ENCODE measurements at regions not wholly inside any gene's neighbourhood (a gene's known extent, or its start where the extent isn't known, plus 50 kb on each side); places are given as distances from the start of the nearest gene placed in this dataset.

- TF ChIP-seq CTCF (IDR thresholded peaks at IDR 0.05) (no peak), POLR2A (IDR thresholded peaks at IDR 0.05) (no peak)
Measured at GRCh38 chr14:22243971-22244581, 344.9 kb downstream of the DAD1 start.
